ENCODE measurements at regions not wholly inside any gene's neighbourhood (a gene's known extent, or its start where the extent isn't known, plus 50 kb on each side); places are given as distances from the start of the nearest gene placed in this dataset.
"Not testable (repeated sequence)": the region's sequence is repeated elsewhere in the genome, so short reads cannot be mapped to it uniquely, and the experiment has no call there.

GRCh38 chr5:136738829-136739228, 373.5 kb upstream of the TRPC7 start:
- ChIA-PET CTCF (no interaction called here), POLR2A (no interaction called here)
- H2AFZ ChIP-seq (ENCODE audit: insufficient read depth, low read depth, low read length, poor library complexity, severe bottlenecking): no peak overlapping the region
- no peak overlapping the region for H3K9ac ChIP-seq (ENCODE audit: low read length)
- H3K4me2 ChIP-seq (replicated peaks; ENCODE audit: low read depth, low read length, poor library complexity, severe bottlenecking): no peak overlapping the region
- no peaks in the 10 kb centered on the region for H3K4me1 Mint-ChIP-seq
- no peak for DNase-seq
- no peak for TF ChIP-seq CTCF (IDR thresholded peaks at IDR 0.05)
- TF ChIP-seq EZH2 (IDR thresholded peaks at IDR 0.05; ENCODE audit: borderline replicate concordance, insufficient read depth, low read depth, low read length, poor library complexity, severe bottlenecking): no peak
- H4K20me1 ChIP-seq (ENCODE audit: control insufficient read depth, insufficient read depth, low read length, poor library complexity, severe bottlenecking): no peaks in the 10 kb centered on the region
- H3K9me3 ChIP-seq (ENCODE audit: control extremely low read depth in 1 of 3, control insufficient read depth in 2 of 3, insufficient read depth in 1 of 3, low read length in 2 of 3): peaks cover 0 to 14% (median 10%) of the 10 kb centered on the region in 3 donors
- no peak overlapping the region for H3K27ac ChIP-seq (ENCODE audit: low read length in 2 of 2)
- intact Hi-C loops (cut with micrococcal nuclease): no loop called here
- no peaks in the 10 kb centered on the region for H3K27me3 Mint-ChIP-seq
- no peaks in the 10 kb centered on the region for H3K4me1 ChIP-seq (ENCODE audit: control insufficient read depth in 2 of 2, insufficient read depth in 2 of 2, low read length in 2 of 2)
- WGBS (ENCODE audit: insufficient coverage): 80% methylated on average over 1 of the region's 2 CpGs
- H3K79me2 ChIP-seq (ENCODE audit: control insufficient read depth, insufficient read depth, low read length): no peaks in the 10 kb centered on the region
- no peaks in the 10 kb centered on the region for H3K36me3 ChIP-seq (replicated peaks in 1 of 2; ENCODE audit: control extremely low read depth in 1 of 2, control insufficient read depth in 1 of 2, extremely low read depth in 1 of 2, insufficient read depth in 2 of 2, low read length in 1 of 2)
- H3K4me3 ChIP-seq (ENCODE audit: control extremely low read depth in 1 of 5, extremely low read depth in 1 of 5, insufficient read depth in 1 of 5, low read depth in 2 of 5, low read length in 4 of 5): no peak overlapping the region
- no peaks in the 10 kb centered on the region for H3K9me3 Mint-ChIP-seq (ENCODE audit: insufficient read depth)
- no peaks in the 10 kb centered on the region for H3K27me3 ChIP-seq (replicated peaks in 1 of 4; ENCODE audit: control extremely low read depth in 1 of 4, control insufficient read depth in 3 of 4, insufficient read depth in 4 of 4, low read length in 3 of 4)
- no peak overlapping the region for H3K27ac Mint-ChIP-seq
- H3K4me3 Mint-ChIP-seq: no peak overlapping the region
- ATAC-seq (ENCODE audit: low read depth): no peak

- H3K4me1 ChIP-seq (ENCODE audit: control insufficient read depth in 2 of 2, insufficient read depth in 2 of 2, low read length in 2 of 2): no peaks in the 10 kb centered on the region
- ATAC-seq (ENCODE audit: low read depth) (no peak), DNase-seq (no peak)
- intact Hi-C loops (cut with micrococcal nuclease): no loop called here
- TF ChIP-seq EZH2 (IDR thresholded peaks at IDR 0.05; ENCODE audit: borderline replicate concordance, insufficient read depth, low read depth, low read length, poor library complexity, severe bottlenecking): no peak
- TF ChIP-seq CTCF (IDR thresholded peaks at IDR 0.05): no peak
- ChIA-PET CTCF (no interaction called here), POLR2A (no interaction called here)
- no peaks in the 10 kb centered on the region for H3K27me3 ChIP-seq (replicated peaks in 1 of 4; ENCODE audit: control extremely low read depth in 1 of 4, control insufficient read depth in 3 of 4, insufficient read depth in 4 of 4, low read length in 3 of 4)
- no peak overlapping the region for H2AFZ ChIP-seq (ENCODE audit: insufficient read depth, low read depth, low read length, poor library complexity, severe bottlenecking)
- no peak overlapping the region for H3K27ac ChIP-seq (ENCODE audit: low read length in 2 of 2)
- Mint-ChIP-seq H3K4me3 (no peak overlapping the region), H3K27me3 (no peaks in the 10 kb centered on the region), H3K27ac (no peak overlapping the region), H3K9me3 (ENCODE audit: insufficient read depth) (no peaks in the 10 kb centered on the region), H3K4me1 (no peaks in the 10 kb centered on the region)
- no peaks in the 10 kb centered on the region for H4K20me1 ChIP-seq (ENCODE audit: control insufficient read depth, insufficient read depth, low read length, poor library complexity, severe bottlenecking)
- H3K4me2 ChIP-seq (replicated peaks; ENCODE audit: low read depth, low read length, poor library complexity, severe bottlenecking): no peak overlapping the region
- 50% methylated on average over 1 of the region's 6 CpGs for WGBS (ENCODE audit: insufficient coverage)
- no peak overlapping the region for H3K4me3 ChIP-seq (ENCODE audit: control extremely low read depth in 1 of 5, extremely low read depth in 1 of 5, insufficient read depth in 1 of 5, low read depth in 2 of 5, low read length in 4 of 5)
- no peak overlapping the region for H3K9ac ChIP-seq (ENCODE audit: low read length)
- H3K79me2 ChIP-seq (ENCODE audit: control insufficient read depth, insufficient read depth, low read length): no peaks in the 10 kb centered on the region
- no peaks in the 10 kb centered on the region for H3K36me3 ChIP-seq (replicated peaks in 1 of 2; ENCODE audit: control extremely low read depth in 1 of 2, control insufficient read depth in 1 of 2, extremely low read depth in 1 of 2, insufficient read depth in 2 of 2, low read length in 1 of 2)
- H3K9me3 ChIP-seq (ENCODE audit: control extremely low read depth in 1 of 3, control insufficient read depth in 2 of 3, insufficient read depth in 1 of 3, low read length in 2 of 3): peaks cover 0 to 6% (median 0%) of the 10 kb centered on the region in 3 donors
These were observed 370.7 kb upstream of the TRPC7 start for GRCh38 chr5:136736021-136736420.

- H3K9me3 Mint-ChIP-seq (ENCODE audit: insufficient read depth); H3K79me2 ChIP-seq (ENCODE audit: control insufficient read depth, insufficient read depth, low read length); H3K27me3 Mint-ChIP-seq; H3K27me3 ChIP-seq (replicated peaks in 1 of 4; ENCODE audit: control extremely low read depth in 1 of 4, control insufficient read depth in 3 of 4, insufficient read depth in 4 of 4, low read length in 3 of 4); H3K4me3 ChIP-seq (ENCODE audit: control extremely low read depth in 1 of 5, extremely low read depth in 1 of 5, insufficient read depth in 1 of 5, low read depth in 2 of 5, low read length in 4 of 5); H3K27ac Mint-ChIP-seq; H3K9ac ChIP-seq (ENCODE audit: low read length); H3K9me3 ChIP-seq (ENCODE audit: control extremely low read depth in 1 of 3, control insufficient read depth in 2 of 3, insufficient read depth in 1 of 3, low read length in 2 of 3); CTCF ChIA-PET; H3K4me1 ChIP-seq (ENCODE audit: control insufficient read depth in 2 of 2, insufficient read depth in 2 of 2, low read length in 2 of 2); intact Hi-C loops (cut with micrococcal nuclease); H4K20me1 ChIP-seq (ENCODE audit: control insufficient read depth, insufficient read depth, low read length, poor library complexity, severe bottlenecking); H3K4me3 Mint-ChIP-seq; DNase-seq; H3K36me3 ChIP-seq (replicated peaks in 1 of 2; ENCODE audit: control extremely low read depth in 1 of 2, control insufficient read depth in 1 of 2, extremely low read depth in 1 of 2, insufficient read depth in 2 of 2, low read length in 1 of 2); ATAC-seq (ENCODE audit: low read depth); H3K4me1 Mint-ChIP-seq; H3K4me2 ChIP-seq (replicated peaks; ENCODE audit: low read depth, low read length, poor library complexity, severe bottlenecking); H3K27ac ChIP-seq (ENCODE audit: low read length in 2 of 2); H2AFZ ChIP-seq (ENCODE audit: insufficient read depth, low read depth, low read length, poor library complexity, severe bottlenecking); POLR2A ChIA-PET: not testable (repeated sequence)
- no CpG with 5 or more reads among the region's 4 CpGs for WGBS (ENCODE audit: insufficient coverage)
These were observed 370.3 kb upstream of the TRPC7 start for GRCh38 chr5:136735611-136736010.
